ENCODE measurements at regions not wholly inside any gene's neighbourhood (a gene's known extent, or its start where the extent isn't known, plus 50 kb on each side); places are given as distances from the start of the nearest gene placed in this dataset.

DNA sequence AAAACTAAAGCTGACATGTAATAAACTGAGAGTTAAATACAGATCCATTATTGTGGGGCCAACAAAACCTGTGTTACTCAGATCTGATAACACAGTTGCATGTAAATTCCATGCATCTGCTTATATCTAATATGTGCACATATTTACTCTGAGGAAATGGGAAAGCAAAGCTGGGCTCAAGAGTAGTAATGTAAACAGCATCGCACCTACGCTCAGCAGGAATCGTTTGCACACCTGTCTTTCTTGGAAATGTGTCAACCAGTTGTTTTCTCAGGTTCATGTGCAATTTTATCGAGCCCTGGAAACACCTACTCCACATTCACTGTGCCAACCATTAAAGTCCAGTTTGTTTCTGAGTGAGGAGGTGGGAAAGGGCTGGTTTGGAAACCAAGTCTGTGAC lies 80.3 kb upstream of the CNKSR3 start:
- ATAC-seq (replicated peaks in 1 of 2) (no peak), DNase-seq (no peak)
- Mint-ChIP-seq H3K4me3 (no peak overlapping the region), H3K36me3 (ENCODE audit: insufficient read depth in 2 of 2) (no peaks in the 10 kb centered on the region), H3K4me1 (ENCODE audit: low read depth) (no peaks in the 10 kb centered on the region), H3K27me3 (ENCODE audit: low read depth) (peaks cover under 1% of the 10 kb centered on the region), H3K9me3 (no peaks in the 10 kb centered on the region), H3K27ac (no peak overlapping the region)

DNA sequence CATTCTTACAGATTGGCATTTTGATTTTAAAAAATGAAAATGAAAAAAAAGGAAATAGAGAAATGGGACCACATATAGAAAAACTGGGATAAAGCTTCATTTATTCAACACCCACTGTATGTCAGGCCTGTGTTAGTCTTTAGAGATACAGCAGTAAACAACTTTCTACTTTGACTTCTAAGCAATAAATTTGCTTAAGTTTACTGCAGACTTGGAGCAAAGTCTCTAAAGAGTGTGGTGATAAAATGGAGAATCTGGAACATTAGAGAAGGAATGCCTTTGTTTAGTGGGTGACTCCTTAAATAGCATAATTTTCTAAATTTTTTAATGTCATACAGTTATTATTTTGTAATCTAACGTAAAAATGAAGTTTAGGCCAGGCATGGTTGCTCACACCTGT lies 80.7 kb upstream of the CNKSR3 start:
- ATAC-seq (replicated peaks in 1 of 2) = no peak
- DNase-seq = no peak
- Mint-ChIP-seq H3K4me3 (no peak overlapping the region), H3K36me3 (ENCODE audit: insufficient read depth in 2 of 2) (no peaks in the 10 kb centered on the region), H3K4me1 (ENCODE audit: low read depth) (no peaks in the 10 kb centered on the region), H3K27me3 (ENCODE audit: low read depth) (no peaks in the 10 kb centered on the region), H3K9me3 (no peaks in the 10 kb centered on the region), H3K27ac (no peak overlapping the region)

DNA sequence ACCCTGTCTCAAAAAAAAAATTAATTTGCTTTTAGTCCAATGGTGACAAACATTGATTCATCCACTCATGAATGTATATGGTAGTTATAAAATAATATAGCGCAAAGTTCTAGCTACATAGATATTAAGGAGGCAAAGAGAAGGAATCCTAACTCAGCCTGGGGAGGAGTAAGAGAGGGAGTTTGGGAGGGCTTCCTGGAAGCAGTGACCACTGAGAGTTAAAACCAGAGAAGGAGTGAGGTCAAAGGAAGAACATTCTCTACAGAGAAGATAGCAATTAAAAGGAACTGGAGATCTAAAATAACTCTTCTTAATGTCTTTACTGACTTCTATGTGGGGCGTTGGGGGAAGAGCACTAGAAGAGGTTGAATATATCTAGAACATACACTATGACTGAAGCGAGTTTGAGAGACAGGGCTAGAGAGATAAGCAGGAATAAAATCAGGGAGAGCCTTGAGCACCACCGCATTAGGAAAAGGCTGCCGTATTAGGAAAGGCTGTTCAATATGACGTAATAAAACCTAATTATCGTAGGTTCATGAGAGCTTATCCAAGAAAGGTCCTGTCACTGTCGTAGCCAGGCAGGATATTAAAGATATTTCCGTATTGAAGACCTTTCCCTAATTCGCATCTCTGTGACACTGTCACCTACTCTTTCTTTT lies 81.8 kb upstream of the CNKSR3 start:
- Mint-ChIP-seq H3K4me1 (ENCODE audit: low read depth) (no peaks in the 10 kb centered on the region), H3K9me3 (no peaks in the 10 kb centered on the region), H3K36me3 (ENCODE audit: insufficient read depth in 2 of 2) (no peaks in the 10 kb centered on the region), H3K27me3 (ENCODE audit: low read depth) (no peaks in the 10 kb centered on the region), H3K27ac (no peak overlapping the region), H3K4me3 (no peak overlapping the region)
- ATAC-seq (replicated peaks in 1 of 2) (no peak), DNase-seq (no peak)

DNA sequence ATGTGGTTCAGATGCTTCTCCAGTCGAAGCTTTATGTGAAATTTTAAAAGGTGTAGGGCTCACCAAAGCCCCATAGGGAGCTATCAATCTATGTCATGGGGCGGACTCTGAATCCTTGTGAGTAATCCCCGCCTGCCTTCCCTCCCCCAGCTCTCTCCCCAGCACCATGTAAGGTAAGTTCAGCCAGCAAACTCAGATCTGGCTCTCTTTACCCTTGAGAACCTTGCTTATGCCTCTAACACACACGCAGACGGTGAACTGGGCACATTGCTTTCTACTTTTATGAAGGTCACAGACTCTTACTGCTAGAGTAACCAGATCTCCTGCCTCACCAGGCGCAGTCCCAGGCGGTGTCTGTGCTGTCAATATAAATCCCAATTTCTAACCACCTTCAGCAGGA lies 82.6 kb upstream of the CNKSR3 start:
- Mint-ChIP-seq H3K27ac (no peak overlapping the region), H3K4me3 (no peak overlapping the region), H3K27me3 (ENCODE audit: low read depth) (no peaks in the 10 kb centered on the region), H3K9me3 (no peaks in the 10 kb centered on the region), H3K36me3 (ENCODE audit: insufficient read depth in 2 of 2) (no peaks in the 10 kb centered on the region), H3K4me1 (ENCODE audit: low read depth) (no peaks in the 10 kb centered on the region)
- no peak for ATAC-seq (replicated peaks in 1 of 2)
- no peak for DNase-seq

DNA sequence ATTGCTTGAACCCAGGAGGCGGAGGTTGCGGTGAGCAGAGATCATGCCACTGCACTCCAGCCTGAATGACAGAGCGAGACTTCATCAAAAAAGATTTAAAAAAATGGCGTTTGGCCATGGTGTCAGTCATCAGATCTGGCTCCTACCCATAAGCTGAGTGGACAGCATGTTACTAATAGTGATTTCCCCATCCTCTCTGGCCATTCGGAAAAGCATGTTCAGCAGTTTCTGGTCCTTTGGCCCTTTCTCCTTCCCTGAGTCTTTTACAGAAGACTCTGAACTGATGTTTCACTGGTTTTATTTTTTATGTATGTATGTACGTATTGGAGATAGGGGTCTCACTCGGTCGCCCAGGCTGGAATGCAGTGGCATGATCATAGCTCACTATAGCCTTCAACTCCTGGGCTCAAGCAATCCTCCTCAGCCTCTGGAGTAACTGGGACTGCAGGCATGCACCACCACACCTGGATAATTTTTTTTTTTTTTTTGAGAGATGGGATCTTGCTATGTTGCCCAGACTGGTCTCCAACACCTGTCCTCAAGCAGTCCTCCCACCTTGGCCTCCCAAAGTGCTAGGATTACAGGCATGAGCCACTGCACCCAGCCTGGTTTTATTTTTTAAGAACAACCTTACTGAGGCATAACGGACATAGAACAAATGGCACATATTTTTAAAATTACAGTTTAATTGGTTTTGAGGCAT lies 84.2 kb upstream of the CNKSR3 start:
- Mint-ChIP-seq H3K36me3 (ENCODE audit: insufficient read depth in 2 of 2) (no peaks in the 10 kb centered on the region), H3K27ac (no peak overlapping the region)
- ATAC-seq (replicated peaks in 1 of 2) = no peak

DNA sequence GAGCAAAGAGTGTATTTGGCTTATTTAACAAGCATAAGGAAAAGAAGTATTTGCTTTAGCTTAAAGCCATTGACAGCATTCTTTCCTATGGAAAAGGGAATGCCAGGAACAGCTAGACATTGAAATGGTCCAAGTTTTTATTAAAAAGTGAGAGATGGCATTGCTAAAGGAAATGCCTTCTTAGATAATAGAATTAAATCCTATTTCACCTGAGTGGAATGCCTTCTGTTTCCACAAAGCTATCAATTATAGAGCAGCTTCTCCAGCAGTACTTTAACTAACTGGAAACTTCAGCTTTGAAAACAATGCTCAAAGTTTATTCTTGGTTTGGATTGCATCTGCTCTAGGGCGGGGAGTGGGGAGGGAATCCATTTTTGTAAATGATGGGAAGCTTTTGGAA lies 85.1 kb upstream of the CNKSR3 start:
- Mint-ChIP-seq H3K4me3 (no peak overlapping the region), H3K36me3 (ENCODE audit: insufficient read depth in 2 of 2) (no peaks in the 10 kb centered on the region), H3K4me1 (ENCODE audit: low read depth) (peaks cover 8% of the 10 kb centered on the region), H3K9me3 (no peaks in the 10 kb centered on the region), H3K27me3 (ENCODE audit: low read depth) (no peaks in the 10 kb centered on the region), H3K27ac (no peak overlapping the region)
- DNase-seq (no peak), ATAC-seq (replicated peaks in 1 of 2) (no peak)

More for the DNA sequence above, 84.2 kb upstream of the CNKSR3 start:
- no peak for DNase-seq
- peaks cover 4% of the 10 kb centered on the region for H3K4me1 Mint-ChIP-seq (ENCODE audit: low read depth)
- H3K27me3 Mint-ChIP-seq (ENCODE audit: low read depth) = no peaks in the 10 kb centered on the region
- no peaks in the 10 kb centered on the region for H3K9me3 Mint-ChIP-seq
- no peak overlapping the region for H3K4me3 Mint-ChIP-seq

DNA sequence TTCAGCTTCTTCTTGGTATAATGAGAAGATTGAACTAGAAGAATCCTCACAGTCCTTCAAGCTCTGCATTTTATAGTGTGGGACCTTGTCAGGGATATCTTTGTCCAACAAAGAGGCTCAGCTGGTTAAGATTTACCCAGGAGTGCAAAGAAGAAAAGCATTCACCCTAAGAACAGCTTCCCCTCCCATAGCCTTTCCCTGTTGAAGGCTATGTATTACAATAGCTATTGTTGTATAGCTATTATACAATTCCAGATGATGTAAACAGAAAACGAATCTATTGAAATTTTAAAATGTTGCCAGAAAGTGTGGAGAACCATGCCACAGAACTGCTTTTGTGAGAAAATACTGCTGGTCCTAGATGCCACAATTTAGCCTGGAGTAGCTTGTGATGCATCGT lies 85.5 kb upstream of the CNKSR3 start:
- H3K4me3 Mint-ChIP-seq = no peak overlapping the region
- no peak for ATAC-seq (replicated peaks in 1 of 2)
- H3K4me1 Mint-ChIP-seq (ENCODE audit: low read depth) = peaks cover 8% of the 10 kb centered on the region
- H3K9me3 Mint-ChIP-seq = no peaks in the 10 kb centered on the region
- H3K27me3 Mint-ChIP-seq (ENCODE audit: low read depth) = no peaks in the 10 kb centered on the region
- H3K36me3 Mint-ChIP-seq (ENCODE audit: insufficient read depth in 2 of 2) = no peaks in the 10 kb centered on the region
- no peak for DNase-seq
- no peak overlapping the region for H3K27ac Mint-ChIP-seq

DNA sequence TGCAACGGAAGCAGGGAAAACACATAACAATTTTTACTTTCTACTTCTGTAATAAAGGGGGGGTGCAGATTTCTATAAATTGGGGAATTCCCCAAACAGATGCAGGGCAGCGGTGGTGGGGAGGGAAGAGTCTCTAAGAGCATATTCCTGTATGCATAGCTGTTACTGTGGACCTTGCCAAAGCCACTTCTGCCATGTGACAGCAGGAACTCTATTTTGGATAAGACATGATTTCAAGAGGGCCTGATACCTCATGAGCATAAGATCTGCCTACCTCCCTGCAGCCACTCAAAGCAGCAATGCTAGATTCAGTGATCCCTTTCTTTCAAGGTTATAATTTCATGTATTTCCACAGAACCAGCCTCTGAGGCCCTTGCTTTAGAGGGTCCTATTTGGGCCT lies 86.2 kb upstream of the CNKSR3 start:
- H3K4me3 Mint-ChIP-seq = no peak overlapping the region
- H3K9me3 Mint-ChIP-seq = no peaks in the 10 kb centered on the region
- no peak for ATAC-seq (replicated peaks in 1 of 2)
- peaks cover 8% of the 10 kb centered on the region for H3K4me1 Mint-ChIP-seq (ENCODE audit: low read depth)
- H3K27ac Mint-ChIP-seq = no peak overlapping the region
- no peak for DNase-seq
- H3K27me3 Mint-ChIP-seq (ENCODE audit: low read depth) = no peaks in the 10 kb centered on the region
- H3K36me3 Mint-ChIP-seq (ENCODE audit: insufficient read depth in 2 of 2) = no peaks in the 10 kb centered on the region

DNA sequence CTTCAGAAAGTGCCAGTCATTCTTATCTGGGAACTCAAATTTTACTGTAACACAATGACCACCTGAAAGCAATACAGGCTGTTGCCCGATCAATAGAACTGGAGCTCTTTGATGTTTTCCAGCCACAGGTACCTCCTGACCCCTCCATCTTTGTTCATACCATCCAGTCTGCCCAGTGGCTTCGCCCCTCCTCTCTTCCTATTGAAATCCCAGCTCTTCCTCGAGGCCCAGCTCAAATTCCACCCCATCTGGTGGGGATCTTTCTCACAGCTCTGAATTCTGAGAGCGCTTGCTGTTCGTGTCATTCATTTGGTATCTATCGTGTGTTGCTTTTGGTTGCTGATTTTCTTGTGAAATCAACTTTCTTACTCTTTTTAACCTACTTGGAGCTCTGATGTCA lies 87.9 kb upstream of the CNKSR3 start:
- no peak overlapping the region for H3K4me3 Mint-ChIP-seq
- H3K9me3 Mint-ChIP-seq = no peaks in the 10 kb centered on the region
- H3K27ac Mint-ChIP-seq = no peak overlapping the region
- ATAC-seq (replicated peaks in 1 of 2) (no peak), DNase-seq (no peak)
- peaks cover 12% of the 10 kb centered on the region for H3K4me1 Mint-ChIP-seq (ENCODE audit: low read depth)
- H3K36me3 Mint-ChIP-seq (ENCODE audit: insufficient read depth in 2 of 2) = no peaks in the 10 kb centered on the region
- H3K27me3 Mint-ChIP-seq (ENCODE audit: low read depth) = peaks cover 9% of the 10 kb centered on the region

DNA sequence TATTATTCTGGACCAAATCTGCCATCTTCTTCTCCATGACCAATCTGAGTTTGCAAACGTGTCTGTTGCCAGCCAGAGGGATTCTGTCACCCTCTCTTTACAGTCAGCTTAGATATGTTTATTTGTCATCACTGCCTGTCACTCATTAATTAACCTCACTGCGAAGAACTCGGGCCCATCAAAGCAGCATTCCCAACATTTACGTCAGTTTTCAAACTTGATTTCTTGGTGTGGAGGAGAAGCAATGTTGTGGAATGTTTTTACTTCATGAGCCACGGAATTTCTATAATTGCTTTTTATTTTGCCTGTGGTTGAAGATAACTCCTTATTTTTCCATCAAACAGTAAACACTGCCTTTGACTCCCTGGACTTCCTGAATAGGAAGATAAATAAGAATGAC lies 91.8 kb upstream of the CNKSR3 start:
- Mint-ChIP-seq H3K27me3 (ENCODE audit: low read depth) (peaks cover 11% of the 10 kb centered on the region), H3K4me3 (no peak overlapping the region), H3K36me3 (ENCODE audit: insufficient read depth in 2 of 2) (no peaks in the 10 kb centered on the region), H3K27ac (no peak overlapping the region), H3K9me3 (no peaks in the 10 kb centered on the region), H3K4me1 (ENCODE audit: low read depth) (peaks cover 43% of the 10 kb centered on the region)
- DNase-seq = no peak
- no peak for ATAC-seq (replicated peaks in 1 of 2)

DNA sequence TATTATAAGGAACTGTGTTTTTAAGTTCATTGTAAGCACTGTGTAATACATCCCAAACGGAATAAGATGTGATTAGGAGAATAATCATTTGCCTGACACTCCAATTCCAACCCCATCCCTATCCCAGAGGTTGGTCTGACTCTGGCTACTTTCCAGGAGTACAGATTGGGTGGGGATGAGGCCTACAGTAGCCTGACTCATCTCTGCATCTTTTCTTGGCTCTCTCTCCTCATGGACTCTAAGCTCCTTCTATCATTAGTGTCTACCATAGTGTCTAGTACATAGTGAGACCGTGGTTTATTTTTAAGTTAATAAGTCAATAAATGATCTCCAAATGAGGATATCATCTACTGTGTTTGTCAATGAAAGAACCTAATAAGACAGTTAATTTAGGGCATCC lies 92.2 kb upstream of the CNKSR3 start:
- ATAC-seq (replicated peaks in 1 of 2) (no peak), DNase-seq (no peak)
- Mint-ChIP-seq H3K4me3 (no peak overlapping the region), H3K4me1 (ENCODE audit: low read depth) (peaks cover 47% of the 10 kb centered on the region), H3K27me3 (ENCODE audit: low read depth) (peaks cover 11% of the 10 kb centered on the region), H3K27ac (no peak overlapping the region), H3K9me3 (no peaks in the 10 kb centered on the region), H3K36me3 (ENCODE audit: insufficient read depth in 2 of 2) (no peaks in the 10 kb centered on the region)

DNA sequence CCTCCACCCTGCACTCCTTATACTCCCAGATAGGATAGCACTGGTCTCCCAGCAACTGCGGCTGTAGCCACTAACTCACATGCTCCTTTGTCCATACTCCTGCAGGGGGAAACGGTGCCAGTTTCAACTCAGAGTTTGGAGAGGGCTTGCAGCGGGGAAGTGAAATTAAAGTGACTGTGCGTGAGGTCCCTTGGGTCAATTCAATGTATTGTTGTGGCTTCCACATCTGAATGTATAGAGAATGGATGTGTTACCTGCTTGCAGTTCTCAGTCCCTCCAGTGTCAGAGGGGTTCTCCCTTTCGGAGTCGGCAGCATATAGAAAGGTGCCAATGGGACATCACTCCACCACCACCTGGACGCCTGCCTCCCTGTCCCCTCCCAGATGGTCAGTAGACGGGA lies 93.6 kb upstream of the CNKSR3 start:
- no peak overlapping the region for H3K27ac Mint-ChIP-seq
- no peak for DNase-seq
- H3K9me3 Mint-ChIP-seq = no peaks in the 10 kb centered on the region
- no peaks in the 10 kb centered on the region for H3K36me3 Mint-ChIP-seq (ENCODE audit: insufficient read depth in 2 of 2)
- no peak overlapping the region for H3K4me3 Mint-ChIP-seq
- H3K4me1 Mint-ChIP-seq (ENCODE audit: low read depth) = peaks cover 54% of the 10 kb centered on the region
- peaks cover 11% of the 10 kb centered on the region for H3K27me3 Mint-ChIP-seq (ENCODE audit: low read depth)
- no peak for ATAC-seq (replicated peaks in 1 of 2)

DNA sequence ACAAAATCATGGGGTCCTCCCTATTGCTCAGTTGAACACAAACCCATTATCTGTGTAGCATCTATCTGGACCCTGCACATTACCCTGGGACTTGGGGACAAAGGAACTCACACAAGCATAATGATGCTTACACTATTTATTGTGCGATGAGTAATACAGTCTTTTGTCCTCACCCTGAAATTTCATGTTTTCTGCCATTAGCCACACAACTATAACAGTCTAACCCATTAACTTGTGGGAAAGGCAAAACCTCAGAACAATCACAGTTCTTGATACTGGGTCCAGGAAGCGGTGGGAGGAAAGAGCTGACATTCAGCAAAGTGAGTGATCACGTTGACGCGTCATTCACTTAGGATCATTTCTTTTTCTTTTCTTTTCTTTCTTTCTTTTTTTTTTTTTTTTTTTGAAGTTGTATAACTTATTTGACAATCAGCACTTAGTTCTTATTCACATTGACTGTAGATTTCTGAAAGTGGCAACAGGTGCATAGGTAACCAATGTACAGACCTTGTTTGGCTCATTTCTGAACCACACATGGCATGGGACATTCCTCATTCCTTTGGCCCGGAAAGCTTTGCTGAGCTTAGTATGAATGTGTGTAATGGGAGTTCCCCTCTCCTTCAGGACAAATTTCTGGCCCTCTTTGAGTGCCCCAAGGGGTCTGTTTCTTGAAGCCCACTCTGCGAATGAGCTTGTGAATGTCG lies 94.8 kb upstream of the CNKSR3 start:
- DNase-seq (peak; percentile 26 to 31), ATAC-seq (replicated peaks in 1 of 2) (peak; percentile 39 to 46)
- peaks cover 0 to under 1% of the 10 kb centered on the region in 2 donors for H3K9me3 Mint-ChIP-seq
- peaks cover 51% of the 10 kb centered on the region for H3K4me1 Mint-ChIP-seq (ENCODE audit: low read depth)
- H3K27me3 Mint-ChIP-seq (ENCODE audit: low read depth) = peaks cover 15% of the 10 kb centered on the region
- peak overlapping the region; percentile 72 to 87 for H3K4me3 Mint-ChIP-seq
- no peaks in the 10 kb centered on the region for H3K36me3 Mint-ChIP-seq (ENCODE audit: insufficient read depth in 2 of 2)
- H3K27ac Mint-ChIP-seq = peak overlapping the region; percentile 75

Measured in activated T-cell treated with anti-CD3 and anti-CD28 coated beads, Interleukin-2, amount 50 U/mL, for 72 hours (primary cell).